GM19468 (cell line): ENCODE measurements at regions not wholly inside any gene's neighbourhood (a gene's known extent, or its start where the extent isn't known, plus 50 kb on each side); places are given as distances from the start of the nearest gene placed in this dataset.
A peak's percentile ranks its signal among the peaks of the same experiment; 100 is the strongest.
"Not testable (repeated sequence)": the region's sequence is repeated elsewhere in the genome, so short reads cannot be mapped to it uniquely, and the experiment has no call there.

ENCODE experiments used
- ATAC-seq: cut with Tn5 transposase; IDR thresholded peaks from one replicate; pipeline ENCODE4 v1.9.1; 2021; ENCODE audit warnings: mild to moderate bottlenecking, moderate library complexity, moderate number of reproducible peaks; ENCODE audit not compliant: unreplicated experiment; ENCODE audit errors: extremely low read depth

DNA sequence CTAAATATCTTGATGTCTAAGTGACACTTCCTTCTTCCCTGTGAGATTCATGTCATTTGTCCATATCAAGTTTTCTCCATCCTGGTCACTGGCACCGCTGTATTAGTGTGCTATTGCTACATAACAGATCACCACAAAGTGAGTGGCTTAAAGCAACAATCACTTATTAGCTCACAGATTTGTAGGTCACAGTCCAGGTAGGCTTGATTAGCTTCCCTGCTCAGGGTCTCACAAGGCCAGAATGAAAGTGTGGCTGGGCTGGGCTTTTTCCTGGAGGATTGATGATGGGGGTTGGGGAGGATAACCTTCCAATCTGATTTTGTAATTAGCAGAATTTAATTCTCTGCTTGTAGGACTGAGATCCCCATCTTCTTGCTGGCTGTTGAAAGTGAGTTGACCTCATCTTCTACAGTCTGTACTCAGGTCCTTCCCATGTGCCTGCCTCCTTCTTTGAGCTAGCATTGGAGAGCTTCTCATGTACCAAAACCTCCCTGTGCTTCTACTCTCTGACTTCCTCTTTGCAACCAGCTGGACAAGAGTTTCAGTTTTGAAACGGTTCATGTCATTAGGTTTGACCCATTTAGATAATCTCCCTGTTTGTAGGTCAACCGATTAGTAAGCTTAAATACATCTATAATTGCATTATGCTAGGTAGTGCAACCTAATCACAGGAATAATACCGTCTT is 152.4 kb upstream of the MAN1A1 start:
- peak; percentile 81 for ATAC-seq

DNA sequence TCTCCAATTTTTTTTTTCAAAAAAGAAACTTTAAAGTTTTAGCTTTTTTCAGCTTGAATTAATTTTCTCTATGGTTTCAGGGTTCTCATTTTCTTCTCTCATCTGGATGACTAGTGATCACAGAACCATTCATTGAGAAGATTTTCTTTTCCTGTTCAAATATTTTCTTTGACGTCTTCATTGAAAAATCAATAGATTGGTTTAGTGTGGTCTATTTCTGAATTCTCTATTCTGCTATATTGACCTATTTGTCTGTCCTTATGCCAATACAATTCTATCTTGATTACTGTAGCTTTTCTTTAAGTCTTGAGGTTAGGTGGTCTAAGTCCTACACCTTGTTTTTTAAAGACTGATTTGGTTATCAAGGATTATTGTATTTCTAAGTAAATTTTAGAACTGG is 150.2 kb upstream of the MAN1A1 start:
- ATAC-seq, result no peak

DNA sequence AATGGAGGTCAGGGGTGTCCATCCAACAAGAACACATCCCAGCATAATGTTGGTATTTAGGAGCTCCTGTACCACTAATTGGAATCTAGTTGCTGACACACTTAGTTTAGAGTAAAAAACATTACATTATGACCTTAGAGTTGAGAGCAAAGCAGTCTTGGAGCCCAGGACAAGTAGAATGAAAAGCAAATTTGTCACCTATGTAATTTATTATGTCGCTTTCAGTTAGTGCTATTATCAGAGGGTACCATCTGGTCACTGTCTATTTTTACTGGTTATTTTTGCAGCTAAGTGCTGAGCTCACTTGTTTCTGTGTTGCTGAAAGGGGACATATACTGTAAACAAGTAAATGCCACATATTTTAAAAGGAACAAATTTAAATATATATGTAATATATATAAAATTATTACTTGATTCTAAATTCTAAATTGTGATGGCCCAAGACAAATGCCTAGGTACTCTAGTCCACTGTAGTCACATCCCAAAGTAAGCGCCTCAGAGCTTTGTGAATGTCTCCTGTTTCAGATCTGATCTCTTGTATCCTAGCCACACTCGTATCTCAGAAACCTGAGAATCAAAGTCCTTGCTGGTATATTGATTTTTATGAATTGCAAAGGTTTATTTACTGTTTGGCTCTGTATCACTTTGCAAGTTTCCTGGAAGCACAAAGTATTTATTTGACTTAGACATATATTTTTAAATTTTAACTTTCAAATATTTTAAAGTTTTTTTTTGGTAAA is 148.6 kb upstream of the MAN1A1 start:
- ATAC-seq, result no peak

DNA sequence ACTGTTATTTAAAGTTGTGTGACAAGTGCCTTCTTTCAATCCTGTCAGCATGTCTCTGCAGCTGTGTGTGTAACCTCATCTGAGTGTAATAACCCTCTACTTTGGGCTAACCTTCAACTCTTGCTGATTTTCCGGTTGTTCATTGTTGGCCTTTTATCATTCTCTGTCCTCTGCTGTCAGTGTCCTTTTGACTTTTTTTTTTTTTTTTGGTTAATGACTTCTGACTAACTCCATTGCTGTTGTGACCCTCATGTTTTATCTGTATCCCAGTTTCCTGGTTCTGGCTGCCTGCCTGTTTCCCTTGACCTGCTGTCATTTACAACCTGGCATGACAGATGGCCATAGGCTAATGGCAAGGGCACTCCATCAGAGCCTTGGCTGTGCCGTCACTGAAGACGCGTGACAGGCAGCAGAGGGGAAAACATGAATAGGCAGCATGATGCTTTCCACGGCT is 145.7 kb upstream of the MAN1A1 start:
- no peak for ATAC-seq

DNA sequence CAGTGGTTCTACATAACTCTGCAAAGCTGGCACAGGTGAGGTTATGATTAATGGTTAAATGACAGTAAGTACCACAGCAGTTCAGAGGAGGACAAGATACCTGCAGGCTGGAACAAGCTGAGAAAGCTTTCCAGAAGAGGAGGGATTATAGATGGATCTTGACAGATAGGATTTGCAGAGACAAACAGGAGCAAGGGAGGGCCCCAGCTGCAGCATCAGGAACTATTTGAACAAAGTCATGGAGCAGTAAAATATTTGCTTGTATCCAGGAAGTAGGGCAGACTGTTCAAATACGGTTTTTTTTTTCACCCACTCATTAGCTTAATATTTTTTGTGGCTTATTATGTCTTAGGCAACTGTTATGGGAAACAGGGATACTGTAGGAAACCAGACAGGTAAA is 144.4 kb upstream of the MAN1A1 start:
- ATAC-seq, result no peak

DNA sequence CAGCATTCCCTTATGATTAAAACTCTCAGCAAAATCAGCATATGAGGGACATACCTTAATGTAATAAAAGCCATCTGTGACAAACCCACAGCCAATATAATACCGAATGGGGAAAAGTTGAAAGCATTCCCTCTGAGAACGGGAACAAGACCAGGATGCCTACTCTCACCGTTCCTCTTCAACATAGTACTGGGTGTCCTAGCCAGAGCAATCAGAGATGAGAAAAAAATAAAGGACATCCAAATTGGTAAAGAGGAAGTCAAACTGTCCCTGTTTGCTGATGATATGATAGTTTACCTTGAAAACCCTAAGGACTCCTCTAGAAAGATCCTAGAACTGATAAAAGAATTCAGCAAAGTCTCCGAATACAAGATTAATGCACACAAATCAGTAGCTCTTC is 141.6 kb upstream of the MAN1A1 start:
- not testable (repeated sequence) for ATAC-seq

DNA sequence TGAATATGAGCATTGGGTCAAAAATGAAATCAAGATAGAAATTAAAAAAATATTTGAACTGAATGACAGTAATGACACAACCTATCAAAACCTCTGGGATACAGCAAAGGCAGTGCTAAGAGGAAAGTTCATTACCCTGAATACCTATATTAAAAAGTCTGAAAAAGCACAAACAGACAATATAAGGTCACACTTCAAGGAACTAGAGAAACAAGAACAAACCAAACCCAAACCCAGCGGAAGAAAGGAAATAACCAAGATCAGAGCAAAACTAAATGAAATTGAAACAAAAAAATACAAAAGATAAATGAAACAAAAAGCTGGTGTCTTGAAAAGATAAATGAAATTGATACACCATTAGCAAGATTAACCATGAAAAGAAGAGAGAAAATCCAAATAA is 140.5 kb upstream of the MAN1A1 start:
- not testable (repeated sequence) for ATAC-seq

DNA sequence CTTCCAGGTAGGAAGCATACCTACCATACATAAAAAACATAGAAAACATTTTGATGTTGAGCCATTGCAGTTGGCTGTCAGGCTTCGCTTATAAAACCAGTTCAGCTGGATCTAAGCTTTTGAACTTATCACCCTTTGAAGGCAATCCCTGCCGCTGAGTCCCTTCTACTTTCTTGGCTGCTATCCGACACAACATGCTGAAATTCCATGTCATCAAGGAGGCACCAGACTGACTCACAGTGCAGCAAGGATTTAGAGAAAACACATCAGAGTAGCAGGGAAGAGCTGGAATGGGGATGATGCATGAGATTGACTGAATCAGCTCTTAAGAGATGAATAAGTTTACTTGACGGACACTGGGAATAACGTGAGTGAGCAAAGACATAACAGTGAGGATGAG is 135.0 kb upstream of the MAN1A1 start:
- ATAC-seq, result no peak

DNA sequence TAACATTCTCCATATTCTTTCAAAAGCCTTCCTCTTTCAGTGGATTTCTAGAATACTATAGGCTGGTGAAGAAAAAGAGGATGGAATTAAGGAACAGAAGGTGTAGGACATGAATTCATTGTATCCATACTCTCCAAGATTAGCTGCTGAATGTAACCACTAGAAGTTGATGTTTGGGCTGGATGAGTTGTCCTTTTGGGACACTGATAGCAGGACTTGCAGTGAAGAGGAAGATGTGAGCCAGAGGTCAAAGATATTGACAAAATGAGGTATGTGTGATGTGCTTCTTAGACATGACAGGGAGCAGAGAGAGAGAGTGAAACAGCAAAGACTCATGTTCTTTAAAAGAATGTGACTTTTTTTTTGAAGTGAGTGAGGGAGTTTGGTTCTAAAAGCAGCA is 134.3 kb upstream of the MAN1A1 start:
- ATAC-seq, result no peak

DNA sequence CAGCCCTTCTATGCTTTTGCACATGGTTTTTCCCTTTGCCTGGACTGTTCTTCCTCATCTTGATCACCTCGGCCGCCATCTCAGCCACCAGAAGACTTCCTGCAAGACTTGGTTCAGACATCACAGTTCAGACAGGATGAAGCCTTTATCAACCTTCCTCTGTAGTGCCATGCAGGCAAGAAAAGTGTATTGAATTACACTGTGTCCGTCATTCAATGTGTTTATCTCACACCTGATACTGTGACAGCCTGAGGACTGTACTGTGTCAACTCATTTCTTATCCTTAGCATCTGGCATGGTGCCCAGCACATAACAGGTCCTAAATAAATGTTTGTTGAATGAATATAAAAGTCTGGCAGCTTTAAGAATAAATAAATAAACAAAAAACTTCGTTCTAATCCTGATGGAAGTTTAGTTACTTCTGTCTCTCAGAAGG is 133.3 kb upstream of the MAN1A1 start:
- ATAC-seq, result no peak

DNA sequence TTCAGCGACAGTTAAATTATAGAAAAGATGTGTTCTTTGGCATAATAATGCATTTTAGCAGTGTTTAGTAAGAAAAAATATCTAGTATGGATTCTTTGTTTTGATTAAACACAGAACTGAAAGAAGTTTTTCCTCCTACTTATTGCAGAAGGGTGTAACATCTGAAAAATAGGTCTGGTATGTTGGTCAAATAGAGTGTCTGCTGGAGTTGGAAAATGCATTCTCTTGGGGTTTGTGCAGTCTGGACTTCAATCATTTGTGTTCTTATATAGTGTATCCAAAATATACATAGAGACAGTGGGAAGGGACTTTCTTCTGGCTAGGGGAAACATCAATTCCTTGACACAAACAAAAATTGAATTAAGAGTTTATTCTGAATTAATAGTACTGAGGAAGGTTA is 132.4 kb upstream of the MAN1A1 start:
- ATAC-seq, result no peak

DNA sequence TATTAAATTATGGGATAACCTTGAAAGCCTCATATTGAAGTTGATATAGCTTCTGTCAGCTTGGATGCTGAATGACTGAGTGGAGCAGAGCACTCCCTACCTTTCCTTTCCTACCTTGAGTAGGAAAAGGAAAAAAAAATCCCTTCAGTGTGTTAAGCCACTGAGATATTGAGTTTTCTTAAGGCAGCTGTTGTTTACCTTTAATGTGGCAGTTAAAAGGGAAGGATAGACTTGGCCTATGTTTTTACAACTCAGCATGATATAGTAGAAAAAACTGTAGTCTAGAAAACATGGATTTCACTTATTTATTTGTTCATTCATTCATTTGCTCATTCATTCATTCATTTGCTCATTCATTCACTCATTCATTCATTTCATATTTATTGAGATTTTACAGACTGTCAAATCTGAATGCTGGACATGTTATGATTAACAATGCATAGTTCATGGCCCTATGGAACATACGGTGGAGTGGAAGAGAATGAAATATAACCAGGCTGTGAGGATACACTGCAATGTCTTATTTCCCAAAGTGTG is 131.5 kb upstream of the MAN1A1 start:
- ATAC-seq, result no peak

DNA sequence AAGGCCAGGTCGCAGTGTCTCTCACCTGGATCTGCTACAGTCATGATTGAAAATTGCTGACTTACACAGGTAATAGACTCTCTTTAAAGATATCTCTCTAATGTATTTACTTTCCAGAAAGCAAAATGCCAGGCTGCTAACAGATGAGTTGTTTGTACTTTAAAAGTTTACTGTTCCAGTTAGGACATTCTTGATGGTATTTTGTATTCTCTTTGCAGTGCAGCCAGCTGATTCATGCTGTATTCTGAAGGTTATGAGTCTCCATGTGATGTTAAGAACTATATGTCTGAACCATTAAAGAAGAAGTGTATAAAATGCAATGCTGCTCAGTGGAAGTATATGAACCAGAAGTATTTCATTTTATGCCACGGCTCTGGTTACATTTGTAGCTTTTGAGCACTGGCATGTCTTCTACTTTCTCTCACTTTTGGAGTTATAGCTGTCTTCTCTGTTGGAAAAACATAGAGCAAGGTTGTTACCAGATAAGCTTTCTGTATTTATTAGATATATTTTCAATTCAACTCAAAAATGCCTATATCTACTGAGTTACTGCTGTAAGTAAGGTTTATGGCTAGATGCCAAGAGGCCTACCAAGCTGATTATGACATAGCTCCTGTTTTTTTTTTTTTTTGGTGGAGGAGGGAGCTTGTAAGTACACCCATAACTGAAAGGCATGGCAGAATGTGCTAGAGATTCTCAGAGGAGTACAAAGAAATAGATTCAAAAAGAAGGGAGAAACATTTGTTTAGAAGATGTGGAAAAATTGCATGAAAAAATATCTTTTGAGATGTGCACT is 130.5 kb upstream of the MAN1A1 start:
- ATAC-seq, result no peak

DNA sequence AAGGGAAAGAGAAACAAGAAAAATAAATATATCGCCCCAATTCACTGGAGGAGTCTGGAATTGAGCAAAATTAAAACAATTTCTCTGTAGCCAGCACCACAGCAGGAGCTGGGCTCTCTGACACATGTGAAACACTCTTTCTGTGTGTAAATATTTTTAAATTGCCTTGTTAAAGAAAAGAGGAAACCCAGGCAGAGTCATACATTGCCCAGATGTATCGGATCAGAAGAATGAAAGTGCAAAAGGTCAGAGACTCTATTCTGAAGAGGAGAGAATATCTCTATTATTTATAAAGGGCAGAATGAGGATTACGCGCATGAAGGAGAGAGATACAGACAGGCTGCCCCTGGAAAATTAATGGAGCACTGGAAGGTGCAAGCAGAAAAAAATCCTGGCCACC is 127.0 kb upstream of the MAN1A1 start:
- peak; percentile 56 for ATAC-seq

DNA sequence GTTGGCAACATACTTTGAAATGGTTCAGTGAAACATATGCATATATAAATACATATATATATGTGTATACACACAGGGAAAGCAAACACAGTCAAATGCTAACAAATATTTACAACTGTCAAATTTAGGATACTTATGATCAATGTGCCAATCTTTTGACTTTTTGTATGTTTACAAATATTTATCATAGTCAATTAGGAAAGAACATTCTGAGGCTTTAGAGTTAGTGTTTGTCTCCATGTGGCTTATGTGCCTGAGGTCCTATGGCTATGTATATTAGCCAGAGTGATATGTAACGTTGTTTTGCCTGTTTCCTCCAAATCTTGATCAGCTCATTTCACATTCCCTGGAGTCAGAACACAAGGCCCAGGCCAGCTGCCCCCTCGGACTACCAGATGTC is 126.5 kb upstream of the MAN1A1 start:
- ATAC-seq, result no peak

DNA sequence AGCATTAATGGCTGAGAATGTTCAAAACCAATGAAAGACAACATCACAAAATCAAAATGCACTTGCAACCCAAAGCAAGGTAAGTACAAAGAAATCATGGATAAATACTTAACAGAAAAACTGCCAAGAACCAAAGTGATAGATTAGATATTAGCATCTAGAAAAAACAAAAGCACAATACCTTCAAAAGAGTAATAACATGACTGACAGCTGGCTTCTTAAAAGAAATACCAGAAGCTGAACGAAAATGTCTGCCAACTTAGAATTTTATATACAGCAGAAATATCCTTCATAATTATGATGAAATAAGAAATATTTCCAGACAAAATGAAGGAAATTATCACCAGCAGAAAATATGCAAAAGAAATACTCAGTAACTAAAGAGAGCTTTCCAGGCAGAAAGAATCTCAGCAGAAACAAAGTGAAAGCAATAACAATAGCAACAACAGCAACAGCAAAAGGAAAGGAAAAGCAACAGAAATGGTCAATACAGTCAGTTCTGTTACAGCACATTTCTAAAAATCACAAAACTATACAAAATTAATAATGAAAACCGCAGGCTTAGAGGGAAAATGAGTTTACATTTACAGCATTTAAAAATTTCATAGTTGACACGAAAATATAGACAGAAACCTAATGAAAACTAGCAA is 121.5 kb upstream of the MAN1A1 start:
- no peak for ATAC-seq

DNA sequence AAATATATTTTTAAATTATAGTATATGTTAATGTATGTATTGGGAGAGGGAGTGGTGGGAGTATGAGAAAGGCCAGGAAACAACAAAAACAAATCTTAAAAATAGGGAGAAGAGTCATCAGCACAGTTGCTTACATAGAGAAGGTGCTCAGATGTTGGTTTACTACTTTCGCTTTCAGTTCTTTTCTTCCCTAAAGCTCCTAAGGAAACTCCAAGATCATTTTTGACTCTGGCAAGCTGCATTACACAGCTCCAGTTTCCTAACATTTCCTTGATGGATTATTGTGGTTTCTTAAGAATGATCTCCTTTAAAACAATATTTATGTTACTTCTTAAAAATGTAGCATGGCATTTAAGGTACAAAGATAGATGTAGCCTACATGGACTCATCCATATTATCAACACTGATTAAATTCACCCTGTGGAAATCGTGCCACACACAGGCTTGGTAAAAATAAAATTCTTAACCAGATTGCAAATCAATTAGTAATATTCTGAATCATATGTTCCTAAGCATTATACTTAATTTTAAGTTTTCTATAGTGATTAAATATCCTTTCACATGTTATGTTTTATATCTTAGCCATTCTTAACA is 118.0 kb upstream of the MAN1A1 start:
- ATAC-seq, result no peak

DNA sequence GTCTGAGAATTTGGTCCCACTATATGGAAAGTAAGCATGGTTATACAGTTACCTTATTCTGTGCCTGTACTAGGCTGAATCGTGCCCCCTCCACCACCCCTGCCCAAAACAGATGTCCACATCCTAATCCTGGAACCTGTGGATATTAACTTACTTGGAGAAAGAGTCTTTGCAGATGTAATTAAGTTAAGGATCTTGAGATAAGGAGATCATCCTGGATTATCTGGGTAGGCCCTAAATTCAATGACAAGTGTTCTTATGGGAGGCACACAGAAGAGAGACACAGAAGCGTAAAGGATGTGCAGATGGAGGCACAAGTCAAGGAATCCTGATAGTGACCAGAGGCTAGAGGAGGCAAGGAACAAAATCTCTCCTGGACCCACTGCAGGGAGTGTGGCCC is 116.7 kb upstream of the MAN1A1 start:
- ATAC-seq, result no peak

DNA sequence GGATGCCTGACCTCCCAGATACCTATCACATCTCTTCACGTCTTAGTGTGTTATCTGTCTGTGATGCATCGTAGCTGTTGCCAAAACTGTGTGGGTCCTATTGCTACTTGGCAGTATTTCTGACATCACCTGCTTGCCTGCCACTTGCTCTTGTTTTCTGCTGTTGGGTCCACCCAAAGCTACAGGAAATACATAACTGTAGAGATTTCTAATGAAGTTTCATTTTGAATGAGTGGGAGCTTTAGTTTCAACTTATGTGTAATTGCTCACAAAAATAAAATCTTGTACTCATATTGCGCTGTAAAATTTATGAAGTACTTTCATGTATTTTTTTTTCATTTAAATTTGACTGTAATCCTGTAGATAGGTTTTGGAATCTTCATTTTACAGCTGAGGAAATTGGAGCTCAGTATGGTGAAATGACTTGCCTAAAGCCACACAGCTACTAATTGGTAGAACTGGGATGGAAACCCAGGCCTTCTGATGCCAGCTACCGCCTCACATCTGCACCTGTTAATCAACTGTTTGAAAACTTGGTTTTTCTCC is 113.6 kb upstream of the MAN1A1 start:
- ATAC-seq, result peak; percentile 69

DNA sequence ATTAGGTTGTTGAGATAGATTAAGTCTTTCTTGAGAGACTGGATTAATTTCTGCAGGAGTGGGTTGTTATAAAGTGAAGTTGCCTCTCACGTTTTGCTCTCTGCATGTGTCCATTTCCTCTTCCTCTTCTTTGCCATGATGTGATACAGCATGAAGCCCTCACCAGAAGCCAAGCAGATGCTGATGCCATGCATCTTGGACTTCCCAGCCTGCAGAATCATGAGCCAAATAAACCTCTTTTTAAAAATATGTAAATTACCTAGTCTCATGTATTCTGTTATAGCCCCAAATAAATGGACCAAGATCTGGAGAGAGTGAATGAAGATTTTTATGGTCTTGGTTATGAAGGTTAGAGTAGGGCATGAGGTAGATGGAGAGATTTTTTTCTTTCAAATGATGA is 111.6 kb upstream of the MAN1A1 start:
- no peak for ATAC-seq
